A673 (cell line): ENCODE measurements at regions not wholly inside any gene's neighbourhood (a gene's known extent, or its start where the extent isn't known, plus 50 kb on each side); places are given as distances from the start of the nearest gene placed in this dataset.

ENCODE experiments used
- BruUV-seq: library from RNA; stranded (reverse); fragments of 400-500 nt; replicated peaks from 2 replicates; lab custom pipeline; 2021; lab: Mats Ljungman, UMichigan
- CTCF ChIA-PET: fragments of 300-600 bp; sonication (Branson Sonifier 250); formaldehyde crosslinking; loops from one replicate; lab custom pipeline; 2022; ENCODE audit warnings: antibody characterized with exemption; lab: Charles Lee
- POLR2A ChIA-PET: fragments of 300-600 bp; sonication (Branson Sonifier 250); formaldehyde crosslinking; loops from one replicate; lab custom pipeline; 2022; ENCODE audit warnings: antibody characterized with exemption; ENCODE audit not compliant: low non-redundant PET; lab: Charles Lee
- DNase-seq: peaks from one replicate; pipeline ENCODE4 v3.0.0-alpha.2; 2015; ENCODE audit warnings: low spot score
- H3K27ac ChIP-seq: fragments of 200-600 bp; sonication (generic); 2 replicates; pipeline ENCODE4 v1.5.1; 2016; ENCODE audit warnings: mixed run types, low read depth, mild to moderate bottlenecking, mixed read lengths, antibody characterized with exemption, low read length; ENCODE audit not compliant: poor library complexity, severe bottlenecking
- H3K27me3 ChIP-seq: fragments of 200-600 bp; sonication (generic); replicated peaks from 2 replicates; pipeline ENCODE4 v1.6.1; 2017; ENCODE audit warnings: mixed run types, low read depth, mild to moderate bottlenecking, mixed read lengths, antibody characterized with exemption, low read length; ENCODE audit not compliant: insufficient read depth, poor library complexity
- H3K36me3 ChIP-seq: fragments of 200-600 bp; sonication (generic); 2 replicates; pipeline ENCODE4 v1.6.1; 2016; ENCODE audit warnings: mixed run types, mild to moderate bottlenecking, mixed read lengths, antibody characterized with exemption, low read length; ENCODE audit not compliant: insufficient read depth, poor library complexity, severe bottlenecking
- H3K4me1 ChIP-seq: fragments of 200-600 bp; sonication (generic); 2 replicates; pipeline ENCODE4 v1.6.1; 2017; ENCODE audit warnings: mixed run types, mild to moderate bottlenecking, mixed read lengths, antibody characterized with exemption, low read length; ENCODE audit not compliant: insufficient read depth, poor library complexity, severe bottlenecking
- H3K4me3 ChIP-seq: fragments of 200-600 bp; sonication (generic); 2 replicates; pipeline ENCODE4 v1.5.1; 2016; ENCODE audit warnings: low read depth, mixed run types, mild to moderate bottlenecking, mixed read lengths, low read length; ENCODE audit not compliant: poor library complexity, severe bottlenecking
- H3K9me3 ChIP-seq: fragments of 200-600 bp; sonication (generic); 2 replicates; pipeline ENCODE4 v1.6.1; 2016; ENCODE audit warnings: mixed run types, low read depth, mild to moderate bottlenecking, mixed read lengths, antibody characterized with exemption, low read length; ENCODE audit not compliant: poor library complexity, severe bottlenecking
- CTCF ChIP-seq: fragments of 300-800, 200-600 bp; sonication (generic); conservative IDR thresholded peaks from 2 replicates; pipeline ENCODE4 v1.5.1; 2017; ENCODE audit warnings: low read depth, mild to moderate bottlenecking, antibody characterized with exemption, low read length, moderate library complexity, mixed read lengths
- EZH2 ChIP-seq: fragments of 200-600 bp; sonication (generic); IDR thresholded peaks from 2 replicates; pipeline ENCODE4 v1.6.1; 2017; ENCODE audit warnings: borderline replicate concordance, low read depth, mild to moderate bottlenecking, mixed read lengths, antibody characterized with exemption, low read length; ENCODE audit not compliant: poor library complexity, severe bottlenecking
- intact Hi-C: fragments of 100-400 bp; cut with micrococcal nuclease; formaldehyde crosslinking; loops from one replicate; pipeline ENCODE4 v1.10.0; 2022; ENCODE audit not compliant: unreplicated experiment

GRCh38 chrX:116290359-116290758, 119.8 kb downstream of the AGTR2 start:
- TF ChIP-seq EZH2 (no peak), CTCF (no peak)
- no peak for DNase-seq
- Histone ChIP-seq H3K27ac (no peak overlapping the region), H3K27me3 (no peaks in the 10 kb centered on the region), H3K4me3 (no peak overlapping the region), H3K4me1 (no peaks in the 10 kb centered on the region), H3K9me3 (no peaks in the 10 kb centered on the region), H3K36me3 (no peaks in the 10 kb centered on the region)
- intact Hi-C loops, result no loop called here
- POLR2A ChIA-PET, result no interaction called here
- CTCF ChIA-PET, result no interaction called here
- BruUV-seq, result no TSS peak

- H3K4me1 ChIP-seq, result no peaks in the 10 kb centered on the region
- BruUV-seq, result no TSS peak
- CTCF ChIA-PET, result no interaction called here
- POLR2A ChIA-PET, result no interaction called here
- H3K9me3 ChIP-seq, result no peaks in the 10 kb centered on the region
- intact Hi-C loops, result no loop called here
- no peaks in the 10 kb centered on the region for H3K27me3 ChIP-seq
- H3K36me3 ChIP-seq, result no peaks in the 10 kb centered on the region
- no peak for DNase-seq
- TF ChIP-seq CTCF (no peak), EZH2 (no peak)
- H3K4me3 ChIP-seq, result no peak overlapping the region
- no peak overlapping the region for H3K27ac ChIP-seq
These were observed 121.6 kb downstream of the AGTR2 start for GRCh38 chrX:116292183-116292582.

- BruUV-seq, result no TSS peak
- no peaks in the 10 kb centered on the region for H3K4me1 ChIP-seq
- TF ChIP-seq CTCF (no peak), EZH2 (no peak)
- H3K27ac ChIP-seq, result no peak overlapping the region
- CTCF ChIA-PET, result no interaction called here
- no peaks in the 10 kb centered on the region for H3K36me3 ChIP-seq
- no peak overlapping the region for H3K4me3 ChIP-seq
- no peak for DNase-seq
- peaks cover 3% of the 10 kb centered on the region for H3K27me3 ChIP-seq
- intact Hi-C loops, result no loop called here
- H3K9me3 ChIP-seq, result no peaks in the 10 kb centered on the region
- POLR2A ChIA-PET, result no interaction called here
These were observed 128.4 kb downstream of the AGTR2 start for GRCh38 chrX:116298956-116299355.
